ENCODE measurements at regions not wholly inside any gene's neighbourhood (a gene's known extent, or its start where the extent isn't known, plus 50 kb on each side); places are given as distances from the start of the nearest gene placed in this dataset.

DNA sequence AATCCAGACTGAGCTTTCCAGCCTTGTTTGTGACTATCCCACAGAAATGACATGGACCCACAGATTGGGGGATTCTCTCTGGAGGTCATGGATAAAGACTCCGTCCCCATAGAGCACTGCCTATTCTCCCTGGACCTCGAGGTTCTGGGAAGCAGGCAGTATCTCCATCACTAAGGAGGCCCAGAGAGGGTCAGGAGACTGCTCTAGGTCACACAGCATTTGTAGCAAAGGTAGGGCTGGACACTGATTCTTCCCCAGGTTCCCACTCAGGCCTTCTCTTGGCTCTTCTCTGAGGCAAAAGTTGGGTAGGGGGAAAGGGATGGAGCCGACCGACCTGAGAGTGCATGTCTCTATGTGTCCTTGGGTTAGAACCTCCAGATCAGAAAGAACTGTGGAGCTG is 80.9 kb downstream of the PTPRS start:
- Mint-ChIP-seq H3K9me3 (ENCODE audit: low read depth) (peaks cover 11% of the 10 kb centered on the region), H3K27me3 (ENCODE audit: low read depth) (no peaks in the 10 kb centered on the region), H3K4me3 (ENCODE audit: unreplicated experiment) (no peak overlapping the region), H3K4me1 (ENCODE audit: low read depth) (no peaks in the 10 kb centered on the region), H3K27ac (ENCODE audit: unreplicated experiment) (no peak overlapping the region), H3K36me3 (ENCODE audit: low read depth) (peaks cover 33% of the 10 kb centered on the region)
- DNase-seq (ENCODE audit: low spot score) = no peak
- TF ChIP-seq CTCF (IDR thresholded peaks at IDR 0.05) = no peak

DNA sequence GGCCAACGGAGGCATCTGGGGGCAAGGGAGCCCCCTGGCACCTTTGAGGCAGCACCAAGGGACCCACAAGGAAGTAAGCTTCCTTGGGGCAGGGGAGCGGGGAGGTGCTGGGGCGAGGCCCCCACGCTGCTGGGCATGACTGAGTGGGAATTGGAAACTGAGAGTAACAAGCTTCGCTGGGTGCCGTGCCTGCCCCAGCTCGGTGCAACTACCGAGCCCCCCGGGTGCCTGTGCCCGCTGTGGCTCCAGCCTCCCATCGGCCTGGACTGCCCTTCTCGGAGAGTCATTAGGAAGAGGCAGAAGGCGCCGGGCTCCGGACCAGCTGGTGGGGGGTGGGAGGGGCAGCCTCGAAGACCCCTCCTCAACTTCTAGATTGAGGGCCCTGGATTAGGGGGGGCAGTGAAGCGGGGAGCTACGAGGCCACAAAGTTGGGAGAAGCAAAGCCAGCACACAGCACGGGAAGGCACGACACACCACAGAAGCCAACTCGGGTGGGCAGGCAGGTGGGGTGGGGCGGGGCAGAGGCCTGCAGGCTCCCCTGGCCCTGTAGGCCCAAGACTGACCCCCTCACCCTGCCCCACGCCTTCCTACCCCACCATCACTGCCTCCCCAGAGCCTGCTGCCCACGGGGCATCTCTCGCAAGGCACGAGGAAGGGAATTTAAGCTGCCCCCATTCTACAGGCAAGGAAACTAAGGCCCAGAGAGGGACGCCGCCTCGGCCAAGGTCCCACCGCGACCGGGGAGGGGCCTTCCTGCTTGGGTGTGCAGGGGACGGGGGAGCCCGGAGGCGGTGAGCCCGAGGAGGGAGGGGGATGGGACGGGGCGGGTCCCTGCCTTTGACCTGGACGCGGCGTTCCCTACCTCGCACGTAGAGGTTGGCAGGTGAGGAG is 83.2 kb downstream of the PTPRS start:
- no peak overlapping the region for H3K4me3 Mint-ChIP-seq (ENCODE audit: unreplicated experiment)
- peaks cover 16% of the 10 kb centered on the region for H3K9me3 Mint-ChIP-seq (ENCODE audit: low read depth)
- H3K27me3 Mint-ChIP-seq (ENCODE audit: low read depth) = no peaks in the 10 kb centered on the region
- DNase-seq (ENCODE audit: low spot score) = no peak
- no peak overlapping the region for H3K27ac Mint-ChIP-seq (ENCODE audit: unreplicated experiment)
- H3K4me1 Mint-ChIP-seq (ENCODE audit: low read depth) = no peaks in the 10 kb centered on the region
- peaks cover 31% of the 10 kb centered on the region for H3K36me3 Mint-ChIP-seq (ENCODE audit: low read depth)
- TF ChIP-seq CTCF (IDR thresholded peaks at IDR 0.05) = no peak

DNA sequence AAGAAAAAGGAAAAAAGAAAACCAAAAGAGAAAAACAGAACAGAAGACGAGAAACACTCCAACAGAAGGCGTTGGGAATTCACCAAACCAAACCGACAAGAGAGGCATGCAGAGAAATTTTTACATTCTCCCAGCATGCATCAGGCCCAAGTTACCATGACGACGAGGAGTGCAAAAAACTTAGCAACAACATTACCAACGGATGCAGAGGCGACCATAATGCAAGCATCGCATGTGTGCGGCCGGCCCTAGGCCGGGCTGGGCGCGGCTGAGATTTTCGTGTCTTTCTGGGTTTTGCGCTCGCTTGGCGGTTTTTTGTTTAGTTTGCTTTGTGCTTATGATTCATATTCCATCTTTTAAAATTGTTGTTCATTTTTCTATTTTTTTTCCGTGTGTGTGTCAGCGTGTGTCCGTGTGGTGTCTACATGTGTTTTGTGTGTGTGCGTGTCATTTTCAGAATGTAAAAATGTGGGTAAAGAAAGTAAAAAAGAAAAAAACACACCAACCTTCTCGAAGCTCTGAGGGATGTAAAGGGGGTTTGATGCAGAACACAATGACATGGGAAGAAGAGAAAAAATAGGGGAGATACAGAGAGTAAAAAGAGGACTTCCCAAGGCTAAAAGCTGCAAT is 84.9 kb downstream of the PTPRS start:
- Mint-ChIP-seq H3K27me3 (ENCODE audit: low read depth) (no peaks in the 10 kb centered on the region), H3K4me3 (ENCODE audit: unreplicated experiment) (no peak overlapping the region), H3K36me3 (ENCODE audit: low read depth) (peaks cover 31% of the 10 kb centered on the region), H3K9me3 (ENCODE audit: low read depth) (peaks cover 16% of the 10 kb centered on the region), H3K4me1 (ENCODE audit: low read depth) (no peaks in the 10 kb centered on the region), H3K27ac (ENCODE audit: unreplicated experiment) (no peak overlapping the region)
- no peak for TF ChIP-seq CTCF (IDR thresholded peaks at IDR 0.05)
- no peak for DNase-seq (ENCODE audit: low spot score)

DNA sequence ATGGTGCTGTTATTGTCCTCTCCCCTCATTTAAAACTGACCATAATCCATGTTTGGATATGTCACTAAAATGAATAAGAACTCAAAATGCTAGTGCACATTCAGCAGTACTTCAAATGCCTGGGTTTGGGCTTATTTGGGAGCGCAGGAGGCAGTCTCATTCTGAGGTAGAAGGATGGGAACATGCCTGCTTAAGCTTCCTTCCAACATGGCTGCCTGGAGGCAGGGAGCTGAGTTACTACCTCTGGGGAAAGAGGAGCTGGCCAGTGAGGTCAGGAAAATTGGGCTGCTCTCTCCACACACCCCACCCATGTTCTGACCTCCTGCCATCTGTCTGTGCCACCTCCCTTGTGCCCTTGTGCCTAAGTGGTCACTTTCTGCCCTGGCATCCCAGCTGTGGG is 85.7 kb downstream of the PTPRS start:
- H3K9me3 Mint-ChIP-seq (ENCODE audit: low read depth) = peaks cover 16% of the 10 kb centered on the region
- H3K27me3 Mint-ChIP-seq (ENCODE audit: low read depth) = no peaks in the 10 kb centered on the region
- no peak for TF ChIP-seq CTCF (IDR thresholded peaks at IDR 0.05)
- H3K4me1 Mint-ChIP-seq (ENCODE audit: low read depth) = no peaks in the 10 kb centered on the region
- no peak overlapping the region for H3K27ac Mint-ChIP-seq (ENCODE audit: unreplicated experiment)
- DNase-seq (ENCODE audit: low spot score) = no peak
- H3K36me3 Mint-ChIP-seq (ENCODE audit: low read depth) = peaks cover 30% of the 10 kb centered on the region
- no peak overlapping the region for H3K4me3 Mint-ChIP-seq (ENCODE audit: unreplicated experiment)

DNA sequence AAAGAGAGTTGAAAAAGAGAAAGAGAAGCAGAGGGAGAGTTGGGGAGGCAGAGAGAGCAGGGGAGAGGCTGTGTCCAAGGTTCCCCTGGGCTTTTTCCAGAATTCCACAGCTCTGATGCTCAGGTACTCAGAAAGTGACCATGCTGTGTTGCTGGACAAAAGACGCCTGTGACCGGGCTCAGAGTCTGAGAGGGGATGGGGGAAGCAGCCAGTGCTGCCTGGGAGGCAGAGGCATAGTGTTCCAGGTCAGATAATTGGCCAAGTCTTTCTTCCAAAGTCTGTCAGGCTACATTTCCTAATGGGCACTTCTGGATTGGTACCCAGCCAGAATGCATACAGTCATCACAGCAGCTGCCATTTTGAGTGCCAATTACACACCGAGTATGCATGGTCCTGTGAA is 86.1 kb downstream of the PTPRS start:
- Mint-ChIP-seq H3K9me3 (ENCODE audit: low read depth) (peaks cover 16% of the 10 kb centered on the region), H3K4me3 (ENCODE audit: unreplicated experiment) (no peak overlapping the region), H3K27ac (ENCODE audit: unreplicated experiment) (peak overlapping the region; percentile 41), H3K36me3 (ENCODE audit: low read depth) (peaks cover 33% of the 10 kb centered on the region), H3K27me3 (ENCODE audit: low read depth) (no peaks in the 10 kb centered on the region), H3K4me1 (ENCODE audit: low read depth) (no peaks in the 10 kb centered on the region)
- no peak for TF ChIP-seq CTCF (IDR thresholded peaks at IDR 0.05)
- DNase-seq (ENCODE audit: low spot score) = no peak
